ENCODE measurements at regions not wholly inside any gene's neighbourhood (a gene's known extent, or its start where the extent isn't known, plus 50 kb on each side); places are given as distances from the start of the nearest gene placed in this dataset.
"Not testable (repeated sequence)": the region's sequence is repeated elsewhere in the genome, so short reads cannot be mapped to it uniquely, and the experiment has no call there.

DNA sequence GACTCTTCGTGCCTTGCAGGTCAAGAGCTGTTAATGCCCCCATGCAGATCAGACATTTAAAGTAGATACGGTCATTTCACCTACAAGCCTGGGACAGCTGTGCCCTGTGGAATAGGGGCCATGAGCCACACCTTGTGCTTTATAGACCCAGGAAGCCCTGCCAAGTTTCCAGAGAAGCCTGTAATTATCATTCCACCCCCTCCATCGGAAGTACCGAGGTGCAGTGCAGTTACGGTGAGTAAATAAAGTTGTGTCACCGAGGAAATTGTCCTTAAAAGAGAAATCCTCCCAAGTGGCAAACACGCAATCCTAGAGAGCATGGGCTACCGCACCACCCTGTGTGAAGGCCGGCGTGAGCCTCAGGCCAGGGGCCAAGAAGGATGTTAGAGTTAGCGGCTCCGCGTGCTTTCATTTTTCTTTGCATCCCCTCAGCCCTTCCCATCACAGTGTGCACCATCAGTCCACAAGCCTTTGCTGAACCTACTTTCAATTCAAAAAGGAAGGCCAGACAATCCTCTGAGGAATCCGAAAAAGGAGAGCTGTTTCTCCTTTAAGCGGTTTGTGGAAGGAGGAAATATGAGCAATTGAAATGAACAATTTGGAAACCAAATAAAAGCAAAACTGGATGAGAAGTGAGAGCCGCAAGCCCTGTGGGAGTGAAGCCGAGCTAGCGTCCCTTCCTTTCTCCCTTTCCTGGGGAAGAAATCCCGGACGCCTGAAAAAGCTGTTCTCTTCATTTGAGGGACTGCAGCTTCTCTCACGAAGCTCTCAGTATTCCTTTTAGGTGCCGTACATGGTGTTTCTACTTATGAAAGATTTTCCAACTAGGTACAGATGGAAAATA is 183.3 kb upstream of the PDE10A start:
- no peak for DNase-seq (ENCODE audit: low spot score)

DNA sequence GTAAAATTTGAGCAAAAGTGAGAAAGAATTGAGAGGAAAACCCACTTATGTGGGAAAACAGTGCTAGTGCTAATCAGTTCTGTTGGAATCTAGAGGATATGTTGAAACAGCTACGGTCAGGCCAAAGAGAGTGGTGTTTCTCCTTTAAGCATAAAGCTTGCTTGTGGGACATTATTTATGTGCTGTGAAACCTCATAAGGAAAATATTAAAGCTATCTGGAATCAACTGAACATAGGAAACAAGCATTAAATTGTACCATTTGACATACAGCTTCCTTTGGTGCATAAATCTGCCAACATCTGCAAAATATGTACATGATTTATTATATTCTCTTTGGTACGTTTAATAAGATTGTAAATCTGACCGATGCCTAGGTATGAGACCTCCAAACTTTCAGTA is 182.5 kb upstream of the PDE10A start:
- DNase-seq (ENCODE audit: low spot score), result no peak

DNA sequence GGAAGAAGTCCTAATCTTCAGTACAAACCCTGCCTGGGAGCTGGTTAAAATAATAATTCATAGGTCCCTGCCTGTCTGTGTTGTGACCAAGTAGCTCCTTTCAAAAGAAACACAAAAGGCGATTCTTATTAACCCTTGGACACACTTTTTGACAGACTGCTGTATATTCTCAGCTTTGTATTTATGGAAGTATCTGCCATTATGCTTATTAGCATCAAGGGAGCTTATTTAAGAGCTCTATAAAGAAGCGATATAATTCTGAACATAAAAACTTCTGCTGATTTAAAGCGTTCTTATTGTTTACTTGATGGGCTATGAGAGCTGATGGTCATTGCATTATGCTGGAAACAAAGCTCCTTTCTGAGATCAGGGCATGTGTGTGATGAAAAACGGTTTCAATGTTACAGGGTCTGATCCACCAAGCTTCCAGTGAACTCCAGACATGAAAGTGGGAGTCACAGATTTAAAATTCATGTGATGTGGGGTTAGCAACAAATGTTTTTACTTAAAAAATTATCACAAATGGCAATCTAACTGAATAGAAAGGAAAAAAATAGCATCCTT is 181.8 kb upstream of the PDE10A start:
- DNase-seq (ENCODE audit: low spot score), result no peak

DNA sequence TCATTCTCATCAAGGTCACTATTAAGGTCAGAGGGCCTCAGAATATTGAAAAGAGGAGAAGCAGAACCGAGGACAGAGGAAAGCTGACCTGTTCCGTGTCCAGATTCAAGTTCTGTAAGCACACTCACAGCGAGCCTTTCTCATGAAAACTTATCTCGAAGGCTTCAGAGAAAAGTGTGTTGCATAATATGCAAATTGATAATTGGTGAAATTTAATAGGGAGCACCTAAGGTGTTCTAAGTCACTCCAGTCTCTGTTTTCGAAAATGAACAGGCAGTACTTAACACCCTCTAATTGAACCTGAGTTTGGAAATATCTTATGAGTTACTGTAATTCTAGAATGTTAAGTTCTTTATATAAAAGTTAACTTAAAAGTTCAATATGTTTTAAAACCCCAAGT is 181.2 kb upstream of the PDE10A start:
- DNase-seq (ENCODE audit: low spot score), result no peak

DNA sequence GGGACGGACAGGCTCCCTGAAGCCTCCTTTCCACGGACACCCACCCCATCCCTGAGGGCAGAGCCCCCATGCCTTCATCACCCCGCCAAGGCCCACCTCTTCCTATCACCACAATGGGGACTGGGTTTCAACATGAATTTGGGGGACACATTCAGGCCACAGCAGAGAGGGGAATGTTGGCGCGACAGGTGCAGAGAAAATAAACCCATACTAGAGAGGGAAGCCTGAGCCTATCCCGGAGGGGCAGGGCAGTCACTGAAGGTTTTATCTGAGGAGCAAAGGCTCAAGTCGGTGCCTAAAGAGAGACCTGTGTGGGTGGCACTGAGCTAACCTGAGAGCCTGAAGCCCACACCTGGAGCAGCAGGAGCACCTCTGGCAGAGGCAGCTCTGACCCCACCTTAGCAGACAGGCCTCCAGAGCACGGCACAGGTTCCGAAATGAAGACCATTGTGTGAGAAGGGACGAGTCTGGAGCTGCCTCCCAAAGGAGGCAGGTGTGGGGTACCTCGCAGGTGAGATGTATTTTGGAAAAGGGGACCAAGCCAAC is 180.6 kb upstream of the PDE10A start:
- no peak for DNase-seq (ENCODE audit: low spot score)

DNA sequence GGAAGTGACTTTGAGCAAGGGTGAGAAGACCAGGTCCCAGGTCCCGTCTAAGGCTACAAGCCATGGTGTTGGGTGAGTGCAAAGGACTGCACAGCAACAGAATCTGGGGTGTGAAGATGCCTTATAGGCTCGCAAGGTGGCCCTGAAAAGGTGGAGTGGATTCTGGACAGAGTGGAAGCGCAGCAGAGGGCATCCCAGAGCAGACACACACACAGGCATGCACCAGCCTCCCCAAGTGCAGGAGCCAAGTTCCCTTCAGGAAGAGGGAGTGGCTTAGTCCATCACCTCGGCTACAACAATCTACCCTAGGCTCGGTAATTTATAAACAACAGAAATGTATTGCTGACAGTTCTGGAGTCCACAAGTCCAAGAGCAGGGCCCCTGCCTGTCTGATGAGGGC is 180.1 kb upstream of the PDE10A start:
- no peak for DNase-seq (ENCODE audit: low spot score)

DNA sequence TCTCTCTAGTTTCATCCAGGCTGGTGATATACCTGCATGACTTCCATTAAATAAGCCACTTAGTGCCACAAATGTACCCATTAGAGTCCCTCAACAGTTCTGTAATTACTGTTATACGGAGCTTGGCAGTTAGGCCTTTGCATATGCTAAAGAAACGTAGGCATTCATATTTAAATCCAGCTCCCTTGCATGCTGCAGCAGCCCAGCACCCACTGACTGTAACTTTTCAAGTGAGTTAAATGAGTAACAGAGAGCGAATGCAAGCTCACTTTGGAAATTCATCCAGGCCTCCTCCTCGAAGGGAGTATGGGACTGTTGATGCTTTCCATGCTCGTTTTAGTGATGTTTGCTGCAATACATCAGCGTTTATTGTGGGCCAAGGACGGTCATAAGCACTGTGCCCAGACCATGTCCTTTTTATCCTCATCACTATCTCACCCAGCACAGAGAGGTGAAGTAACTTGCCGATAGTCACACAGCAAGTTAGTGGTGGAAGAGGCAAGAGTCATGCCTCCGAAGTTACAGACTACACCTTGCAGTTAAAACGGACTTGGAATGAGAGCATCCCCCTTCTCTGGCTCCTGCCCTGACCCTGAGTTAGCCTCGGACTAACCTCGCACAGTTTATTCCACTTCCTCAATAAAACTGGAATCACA is 179.4 kb upstream of the PDE10A start:
- DNase-seq (ENCODE audit: low spot score), result no peak

DNA sequence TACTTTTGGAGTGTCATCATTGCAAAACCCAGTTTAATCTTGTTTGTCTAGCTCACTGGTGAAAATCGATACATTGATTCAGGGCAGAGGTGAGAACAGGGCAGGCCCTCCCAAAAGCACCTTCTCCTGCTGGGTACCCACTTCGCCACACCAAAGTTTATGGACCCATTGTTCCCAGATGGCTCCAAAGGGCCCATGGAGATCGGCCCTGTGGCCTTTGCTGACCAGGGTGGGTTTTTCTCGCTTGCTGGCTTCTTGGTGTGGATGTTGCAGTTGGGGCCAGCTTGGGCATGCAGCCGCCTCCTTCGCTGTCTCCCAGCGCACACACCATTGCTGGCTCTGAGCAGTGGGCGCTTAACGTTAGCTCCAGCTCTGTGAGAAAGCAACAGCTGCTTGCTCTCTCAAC is 178.1 kb upstream of the PDE10A start:
- DNase-seq (ENCODE audit: low spot score), result no peak

DNA sequence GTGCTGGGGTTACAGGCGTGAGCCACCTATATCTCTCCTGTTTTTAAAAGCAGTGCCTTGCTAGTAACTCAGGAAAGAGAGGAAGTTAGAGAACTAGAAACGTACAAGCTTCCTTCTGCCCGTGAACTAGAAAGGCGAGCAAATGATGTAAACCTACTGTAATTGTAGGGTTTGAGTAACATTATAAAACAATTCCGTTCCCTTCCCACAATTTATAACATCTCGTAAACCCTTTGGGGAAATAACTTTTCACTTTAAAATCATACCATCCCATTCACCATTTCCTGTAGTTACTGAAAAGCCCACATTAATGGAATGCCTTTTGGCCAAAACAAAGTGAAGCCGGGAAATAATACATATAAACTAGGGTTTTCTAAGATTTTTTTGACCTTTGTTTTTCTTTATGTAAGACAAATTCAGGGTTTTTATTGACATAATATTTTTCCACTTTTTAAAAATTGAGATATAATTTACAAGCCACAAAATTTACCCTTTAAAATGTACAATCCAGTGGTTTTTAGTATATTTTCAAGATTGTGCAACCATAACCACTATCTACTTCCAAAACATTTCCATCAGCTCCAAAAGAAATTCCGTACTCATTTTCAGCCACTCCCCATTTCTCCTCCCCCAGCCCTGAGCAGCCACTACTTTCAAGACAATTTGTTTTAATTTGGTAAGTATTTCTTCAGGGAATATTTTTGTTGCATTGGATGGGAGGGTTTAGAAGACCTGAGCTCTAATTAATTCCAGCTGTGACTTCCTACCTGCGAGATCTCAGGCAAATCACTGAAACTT is 175.1 kb upstream of the PDE10A start:
- DNase-seq (ENCODE audit: low spot score), result no peak

DNA sequence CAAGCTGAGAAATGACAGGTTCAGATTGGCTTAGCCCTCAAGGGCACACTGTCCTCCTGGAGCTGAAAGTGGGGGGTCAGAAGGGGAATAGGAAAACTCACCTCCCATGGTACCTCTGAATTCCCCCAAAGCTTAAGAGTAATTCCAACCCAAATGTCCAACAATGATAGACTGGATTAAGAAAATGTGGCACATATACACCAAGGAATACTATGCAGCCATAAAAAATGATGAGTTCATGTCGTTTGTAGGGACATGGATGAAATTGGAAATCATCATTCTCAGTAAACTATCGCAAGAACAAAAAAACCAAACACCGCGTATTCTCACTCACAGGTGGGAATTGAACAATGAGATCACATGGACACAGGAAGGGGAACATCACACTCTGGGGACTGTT is 173.6 kb upstream of the PDE10A start:
- not testable (repeated sequence) for DNase-seq (ENCODE audit: low spot score)

DNA sequence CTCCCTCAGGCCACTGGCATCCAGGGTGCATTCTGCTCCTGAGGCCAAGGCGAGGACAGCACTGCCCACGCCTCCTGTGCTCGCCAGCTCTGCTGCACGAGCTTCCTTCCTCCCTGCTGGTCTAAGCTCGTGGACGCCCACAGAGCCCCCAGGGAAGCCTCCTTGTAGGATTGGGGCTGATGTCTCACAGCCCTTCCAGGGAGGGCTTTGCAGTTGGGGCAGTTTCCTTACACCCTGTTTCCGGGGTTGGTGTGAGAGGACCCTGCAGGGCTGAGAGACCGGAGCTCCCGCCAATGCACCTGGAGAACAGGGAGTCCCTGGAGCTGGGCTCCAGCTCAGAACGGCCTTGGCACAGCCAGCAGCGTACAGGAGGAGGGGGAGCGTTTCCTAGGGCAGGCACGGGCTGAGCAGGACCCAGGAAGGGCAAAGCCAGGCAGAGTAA is 172.4 kb upstream of the PDE10A start:
- DNase-seq (ENCODE audit: low spot score), result no peak

DNA sequence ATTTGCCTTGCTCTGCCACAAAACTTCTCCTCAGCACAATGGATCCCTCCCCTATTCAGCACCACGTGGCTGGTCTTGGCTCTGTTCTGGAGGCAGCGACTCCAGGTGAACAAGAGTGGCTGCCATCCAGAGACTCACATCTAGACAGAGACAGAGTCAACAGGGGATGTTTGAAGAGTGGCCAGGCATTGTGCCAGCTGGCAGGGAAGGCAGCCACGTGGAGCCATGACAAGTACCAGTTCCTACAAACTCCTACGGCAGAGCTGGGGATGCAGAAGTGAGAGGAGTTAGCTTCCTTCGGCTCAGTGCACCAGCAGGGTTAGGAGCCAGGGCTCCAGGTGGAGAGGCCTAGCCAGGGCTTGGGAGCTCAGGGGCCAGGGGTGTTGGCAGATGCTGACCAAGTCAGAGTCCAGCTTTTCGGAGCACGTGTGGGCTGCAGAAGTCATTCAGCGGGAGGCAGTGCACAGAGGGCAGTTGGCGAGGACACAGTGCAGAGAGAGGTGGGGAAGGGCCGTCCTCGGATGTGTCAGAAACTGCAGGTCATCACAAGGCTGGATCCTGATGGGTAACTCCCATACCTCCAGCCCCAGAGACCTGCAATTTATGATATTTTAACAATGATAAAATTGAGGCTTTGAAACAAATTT is 171.7 kb upstream of the PDE10A start:
- peak; percentile 1 for DNase-seq (ENCODE audit: low spot score)

DNA sequence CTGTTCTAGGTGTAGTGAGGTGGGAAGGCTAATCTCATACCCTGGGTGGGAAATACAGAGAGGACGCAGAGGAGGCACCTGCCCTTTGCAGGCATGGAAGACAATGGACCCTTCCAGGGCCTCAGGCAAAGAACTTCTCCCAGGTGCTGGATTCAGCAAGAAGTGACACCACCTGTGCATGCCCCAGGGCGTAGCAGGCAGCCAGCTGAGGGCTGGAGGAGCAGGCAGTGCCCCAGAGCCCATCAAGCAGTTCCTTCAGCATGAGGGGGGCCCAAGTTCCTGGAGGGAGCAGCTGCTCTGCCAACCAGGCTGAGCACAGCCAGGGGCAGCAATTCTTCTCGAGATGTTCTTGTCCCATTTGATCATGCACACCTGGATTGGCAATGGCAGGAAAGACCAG is 170.3 kb upstream of the PDE10A start:
- DNase-seq (ENCODE audit: low spot score), result no peak

DNA sequence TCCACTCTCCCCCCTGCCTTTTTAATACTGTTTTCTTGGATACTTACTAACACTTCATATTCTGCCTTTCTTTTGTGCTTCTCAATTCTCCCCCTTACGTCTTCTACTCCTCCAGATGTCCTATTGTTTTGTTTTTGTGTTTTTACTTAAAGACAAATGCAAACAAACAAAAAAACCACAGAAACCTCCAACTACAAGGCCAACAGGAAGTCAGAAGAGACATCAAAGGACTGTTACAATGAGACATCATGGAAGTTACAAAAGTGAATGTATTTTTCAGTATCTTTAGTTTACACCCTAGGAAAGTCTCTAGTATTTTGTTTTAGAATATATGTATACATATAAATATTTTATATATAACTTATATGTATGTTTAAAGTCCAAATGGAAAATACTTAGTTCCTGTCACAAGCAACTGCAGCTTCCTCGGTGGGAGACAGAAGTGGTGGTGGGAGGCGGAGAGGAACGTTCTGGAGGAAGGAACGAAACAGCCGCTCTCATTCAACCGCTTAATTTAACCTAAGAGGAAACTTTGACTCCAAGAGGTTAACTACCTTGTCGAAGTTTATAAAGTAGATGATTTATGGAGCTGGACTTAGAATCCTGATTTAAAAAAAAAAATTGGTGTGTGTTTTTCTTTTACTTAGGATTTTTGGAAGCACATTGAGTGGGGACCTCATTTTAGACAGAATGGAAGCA is 168.9 kb upstream of the PDE10A start:
- no peak for DNase-seq (ENCODE audit: low spot score)

DNA sequence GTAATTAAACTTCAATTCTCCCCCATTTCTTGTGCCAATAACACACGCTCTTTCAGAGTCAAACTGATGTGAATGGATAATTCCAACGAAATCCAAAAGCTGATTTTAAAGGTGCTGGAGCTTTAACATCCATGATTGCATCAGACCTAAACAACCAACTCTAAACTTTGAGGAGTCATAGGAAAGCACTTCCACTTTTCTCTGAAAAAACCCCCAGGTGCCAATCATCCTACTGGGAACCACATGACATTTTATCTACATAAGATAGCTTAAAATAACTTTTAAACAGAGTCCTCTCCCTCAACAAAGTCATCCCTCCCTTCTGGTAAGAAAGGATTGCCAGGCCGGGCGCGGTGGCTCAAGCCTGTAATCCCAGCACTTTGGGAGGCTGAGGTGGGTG is 167.7 kb upstream of the PDE10A start:
- DNase-seq (ENCODE audit: low spot score), result no peak

DNA sequence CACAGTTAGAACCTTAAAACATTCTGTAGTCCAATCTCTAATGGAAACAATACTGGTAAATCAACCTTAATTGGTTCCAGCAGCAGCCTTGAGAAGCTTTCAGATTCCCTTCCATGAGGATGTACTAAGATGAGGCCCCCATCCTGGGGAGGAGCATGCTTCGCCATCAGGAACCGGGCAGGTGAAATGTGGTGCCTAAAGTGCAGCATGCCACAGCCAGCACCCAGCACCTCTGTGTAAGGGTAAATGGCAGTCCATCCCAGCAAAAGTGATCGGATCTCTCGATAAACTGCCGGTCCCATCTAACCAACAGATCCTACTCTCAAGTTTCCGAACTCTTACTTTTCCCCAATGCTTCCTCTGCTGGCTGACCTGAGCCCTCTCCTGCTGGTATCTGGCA is 166.3 kb upstream of the PDE10A start:
- DNase-seq (ENCODE audit: low spot score), result no peak

DNA sequence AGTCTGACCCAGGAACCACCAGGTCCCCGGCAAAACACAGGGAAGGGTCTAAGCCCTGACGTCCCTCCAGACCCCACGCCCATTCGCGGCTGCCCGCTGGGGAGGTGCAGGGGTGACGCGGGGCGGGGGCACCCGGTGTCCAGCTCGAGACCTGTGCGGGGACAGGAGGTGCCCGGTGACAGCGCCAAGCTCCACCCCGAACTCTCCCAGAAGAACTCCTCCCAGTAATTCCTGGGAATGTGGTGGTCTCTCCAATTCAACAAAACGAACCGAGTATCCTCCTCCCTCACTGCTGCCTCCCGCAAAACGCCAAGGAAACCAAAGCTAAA is 164.1 kb upstream of the PDE10A start:
- DNase-seq (ENCODE audit: low spot score), result no peak

DNA sequence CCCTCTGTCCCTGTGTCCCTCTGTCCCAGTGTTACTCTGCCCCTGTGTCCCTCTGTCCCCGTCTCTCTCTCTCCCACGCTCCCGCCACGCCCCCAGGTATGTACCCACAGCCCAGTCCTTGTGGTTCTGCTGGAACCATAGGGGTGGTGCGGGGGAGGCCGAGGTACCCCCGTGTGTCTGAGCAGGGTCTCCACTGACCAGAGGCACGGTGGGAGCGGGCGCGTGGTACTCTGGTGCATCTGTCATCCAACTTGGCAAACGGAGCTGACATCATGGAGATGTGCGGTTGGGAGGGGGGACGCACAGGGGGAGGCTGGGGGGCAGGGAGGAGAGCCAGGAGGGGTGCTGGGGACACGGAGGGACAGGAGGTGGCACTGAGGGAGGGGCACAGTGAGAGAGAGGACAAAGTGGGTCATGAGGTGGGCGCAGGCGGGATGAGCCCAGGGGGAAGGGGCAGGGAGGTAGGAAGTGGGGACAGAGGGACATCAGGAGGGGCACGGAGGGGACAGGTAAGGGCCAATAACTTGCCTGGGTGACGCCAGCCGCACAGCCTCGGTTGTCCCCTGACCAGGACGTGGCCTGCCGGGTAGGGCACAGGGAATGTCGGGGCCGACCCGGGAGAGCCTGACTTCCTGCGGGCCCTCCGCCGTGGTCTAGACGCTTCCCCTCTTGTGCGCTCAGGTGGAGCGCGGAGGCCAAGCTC is 163.6 kb upstream of the PDE10A start:
- DNase-seq (ENCODE audit: low spot score), result no peak

DNA sequence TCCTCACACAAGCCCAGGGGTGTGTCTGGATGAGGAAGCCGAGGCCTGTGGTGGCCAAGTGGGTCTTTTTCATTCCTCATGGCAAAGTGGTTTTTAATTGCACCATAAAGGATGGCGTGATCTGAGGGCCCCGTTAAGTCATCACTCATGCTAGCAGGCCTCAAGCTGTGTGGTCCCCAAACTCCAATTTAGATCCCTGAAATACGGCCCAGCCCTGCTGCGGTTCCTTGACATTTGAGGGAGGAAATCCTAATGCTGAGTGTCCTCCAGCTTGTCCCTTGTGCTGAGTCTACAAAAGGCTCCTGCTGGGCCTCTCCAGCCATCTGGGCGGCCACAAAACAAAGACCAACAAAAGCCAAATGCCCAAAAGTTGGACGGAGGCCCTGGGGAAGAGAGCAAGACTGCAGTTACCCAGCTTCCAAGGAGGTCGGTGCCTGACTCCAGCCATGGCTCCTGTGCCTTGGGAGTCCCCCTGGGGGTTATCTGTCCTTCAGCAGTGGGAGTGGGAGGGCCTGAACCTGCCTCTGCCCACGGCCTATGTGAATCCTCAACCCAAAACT is 162.3 kb upstream of the PDE10A start:
- no peak for DNase-seq (ENCODE audit: low spot score)

DNA sequence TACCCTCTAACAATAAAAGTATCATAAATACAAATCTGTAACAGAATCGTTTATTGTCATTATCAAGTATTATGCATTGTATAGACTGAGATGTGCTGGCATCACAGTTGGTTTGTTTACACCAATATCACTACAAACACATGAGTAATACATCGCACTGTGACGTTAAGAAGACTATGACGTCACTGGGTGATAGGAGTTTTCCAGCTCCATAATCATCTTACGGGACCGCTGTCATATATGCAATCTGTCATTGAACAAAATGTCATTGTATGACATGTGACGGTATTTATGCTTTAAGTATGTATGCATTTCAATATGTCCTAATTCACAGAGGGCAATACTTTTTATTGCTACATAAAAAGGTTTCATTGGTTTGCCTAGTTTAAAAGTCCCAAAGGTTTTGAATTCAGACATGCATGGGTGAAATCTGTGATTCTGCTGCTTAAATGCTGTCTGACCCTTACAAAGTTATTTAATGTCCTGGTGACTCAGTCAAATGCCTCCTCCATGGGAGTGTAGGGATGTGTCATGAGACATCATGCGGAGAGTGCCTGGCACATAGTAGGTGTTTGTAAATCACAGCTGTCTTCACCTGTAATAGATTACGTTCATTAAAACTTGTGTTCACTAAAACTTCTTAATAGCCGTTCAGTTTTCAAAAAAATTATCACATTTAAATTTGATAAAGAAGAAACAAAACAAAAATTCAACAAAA is 160.7 kb upstream of the PDE10A start:
- no peak for DNase-seq (ENCODE audit: low spot score)
